ENCODE measurements at regions not wholly inside any gene's neighbourhood (a gene's known extent, or its start where the extent isn't known, plus 50 kb on each side); places are given as distances from the start of the nearest gene placed in this dataset.

DNA sequence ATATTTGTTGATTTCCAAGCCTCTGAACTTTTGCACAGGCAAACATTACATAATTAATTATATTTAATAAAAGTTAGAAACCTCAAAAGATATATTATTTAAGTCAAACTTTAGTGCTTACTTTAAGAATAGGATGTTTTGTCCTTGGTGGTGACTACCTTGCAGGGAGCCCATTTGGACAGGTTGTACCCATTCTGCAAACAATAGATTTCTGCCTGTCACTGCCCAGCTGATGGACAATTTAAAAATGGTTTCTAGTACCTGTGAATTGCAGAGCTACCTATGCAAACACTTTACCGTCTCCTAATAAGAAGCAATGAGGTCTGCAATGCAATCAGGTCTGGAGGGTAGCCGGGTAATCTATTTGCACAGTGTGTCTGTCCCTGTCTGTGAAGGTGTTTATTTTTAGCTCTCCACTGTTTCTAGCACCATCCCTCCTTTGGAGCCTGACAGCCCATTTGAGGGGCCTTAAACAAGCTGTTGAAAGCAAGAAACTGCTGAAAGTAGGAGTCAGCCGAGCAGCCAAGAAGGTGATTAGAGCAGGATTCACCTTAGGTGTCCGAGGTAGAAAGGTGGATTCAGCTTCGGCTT lies 556.2 kb upstream of the CFAP20DC start:
- no peak for DNase-seq (ENCODE audit: extremely low spot score)
- ChIA-PET CTCF (interaction anchor here (0.5 kb wide), 1 partner anchor 411 kb away, joined by 3 read pairs; no protein-coding TSS in a partner anchor), POLR2A (no interaction called here)
- TF ChIP-seq SP1 (IDR thresholded peaks at IDR 0.05) (no peak), ELF4 (IDR thresholded peaks at IDR 0.05) (no peak), FOXA1 (IDR thresholded peaks at IDR 0.05) (no peak), TARDBP (IDR thresholded peaks at IDR 0.05) (no peak), ARNT (IDR thresholded peaks at IDR 0.05) (no peak), CTBP1 (IDR thresholded peaks at IDR 0.05; ENCODE audit: borderline replicate concordance) (no peak), NFRKB (IDR thresholded peaks at IDR 0.05) (no peak), FOXM1 (IDR thresholded peaks at IDR 0.05; ENCODE audit: borderline replicate concordance) (no peak), HDGF (IDR thresholded peaks at IDR 0.05; ENCODE audit: borderline replicate concordance) (no peak), LEF1 (IDR thresholded peaks at IDR 0.05; ENCODE audit: borderline replicate concordance) (no peak), FOXK2 (IDR thresholded peaks at IDR 0.05) (no peak), BHLHE40 (IDR thresholded peaks at IDR 0.05; ENCODE audit: borderline replicate concordance) (no peak), ZNF384 (IDR thresholded peaks at IDR 0.05) (no peak), SUZ12 (IDR thresholded peaks at IDR 0.05) (no peak), L3MBTL2 (conservative IDR thresholded peaks at IDR 0.05) (no peak)
- TF ChIP-seq, protein P1, sequence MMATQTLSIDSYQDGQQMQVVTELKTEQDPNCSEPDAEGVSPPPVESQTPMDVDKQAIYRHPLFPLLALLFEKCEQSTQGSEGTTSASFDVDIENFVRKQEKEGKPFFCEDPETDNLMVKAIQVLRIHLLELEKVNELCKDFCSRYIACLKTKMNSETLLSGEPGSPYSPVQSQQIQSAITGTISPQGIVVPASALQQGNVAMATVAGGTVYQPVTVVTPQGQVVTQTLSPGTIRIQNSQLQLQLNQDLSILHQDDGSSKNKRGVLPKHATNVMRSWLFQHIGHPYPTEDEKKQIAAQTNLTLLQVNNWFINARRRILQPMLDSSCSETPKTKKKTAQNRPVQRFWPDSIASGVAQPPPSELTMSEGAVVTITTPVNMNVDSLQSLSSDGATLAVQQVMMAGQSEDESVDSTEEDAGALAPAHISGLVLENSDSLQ (IDR thresholded peaks at IDR 0.05) = no peak

DNA sequence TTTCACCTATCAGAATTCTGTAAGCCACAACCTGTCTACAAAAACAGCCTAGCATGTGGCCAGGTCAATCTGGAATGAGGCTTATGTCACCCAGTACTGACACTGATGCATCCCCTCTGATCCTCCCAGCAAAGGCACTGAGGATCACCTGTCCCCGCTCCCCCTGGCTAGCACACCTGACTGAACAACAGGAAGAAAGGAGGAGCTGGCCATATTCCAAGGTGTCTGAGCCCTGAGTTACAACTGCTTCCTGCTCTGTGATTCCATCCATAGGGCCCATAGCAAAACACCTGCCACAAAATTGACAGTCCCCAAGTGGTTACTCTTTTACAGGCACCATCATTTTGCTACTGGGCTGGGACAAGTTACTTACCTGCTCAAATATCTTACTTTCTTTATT lies 555.5 kb upstream of the CFAP20DC start:
- TF ChIP-seq FOXM1 (IDR thresholded peaks at IDR 0.05; ENCODE audit: borderline replicate concordance) = no peak
- DNase-seq (ENCODE audit: extremely low spot score) = no peak
- ChIA-PET CTCF (no interaction called here), POLR2A (no interaction called here)

DNA sequence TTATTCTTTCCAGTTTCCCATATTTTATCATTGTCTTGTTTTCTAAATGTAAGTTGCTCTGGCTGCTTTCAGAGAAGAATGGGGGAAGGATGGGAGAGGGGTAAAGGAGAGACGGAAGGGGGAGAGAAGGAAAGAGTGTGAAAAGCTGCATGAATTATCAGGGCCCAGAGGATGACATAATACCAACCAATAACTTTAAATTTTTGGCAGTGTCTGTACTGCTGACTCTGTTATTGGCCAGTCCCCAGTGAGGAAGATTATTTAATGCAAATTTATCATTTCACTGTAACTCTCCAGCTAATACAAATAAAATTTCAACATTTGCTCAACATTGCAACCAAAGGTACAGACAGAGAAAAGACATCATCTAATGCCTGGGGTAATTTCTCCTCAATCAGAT lies 551.7 kb upstream of the CFAP20DC start:
- ChIA-PET CTCF (no interaction called here), POLR2A (no interaction called here)
- DNase-seq (ENCODE audit: extremely low spot score) = no peak
- TF ChIP-seq FOXK2 (IDR thresholded peaks at IDR 0.05) (no peak), SP1 (IDR thresholded peaks at IDR 0.05) (no peak), LEF1 (IDR thresholded peaks at IDR 0.05; ENCODE audit: borderline replicate concordance) (no peak)

DNA sequence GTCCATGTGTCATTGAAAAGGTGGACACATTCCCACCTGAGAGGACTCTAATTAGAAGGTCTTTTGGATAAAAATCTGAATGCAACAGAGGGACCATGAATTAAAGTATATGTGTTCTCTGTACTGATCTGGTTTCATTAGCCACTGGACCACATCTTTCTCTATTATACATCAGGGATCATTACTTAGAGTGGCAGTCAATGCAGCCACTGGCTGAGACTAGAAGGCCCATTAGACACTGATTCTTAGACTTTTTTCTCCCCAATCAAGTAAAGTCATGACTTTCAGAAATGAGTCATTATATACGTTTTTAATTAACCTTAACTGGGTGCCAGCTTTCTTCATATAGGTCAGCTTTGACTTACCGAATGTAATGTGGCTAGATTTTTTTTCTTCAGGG lies 550.8 kb upstream of the CFAP20DC start:
- ChIA-PET CTCF (interaction anchor here (0.6 kb wide), 1 partner anchor 37 kb away, joined by 4 read pairs; no protein-coding TSS in a partner anchor), POLR2A (no interaction called here)
- TF ChIP-seq ELF4 (IDR thresholded peaks at IDR 0.05) (no peak), SUZ12 (IDR thresholded peaks at IDR 0.05) (no peak), NFRKB (IDR thresholded peaks at IDR 0.05) (no peak), SP1 (IDR thresholded peaks at IDR 0.05) (no peak), FOXA1 (IDR thresholded peaks at IDR 0.05) (no peak), L3MBTL2 (conservative IDR thresholded peaks at IDR 0.05) (no peak), CTBP1 (IDR thresholded peaks at IDR 0.05; ENCODE audit: borderline replicate concordance) (no peak), BHLHE40 (IDR thresholded peaks at IDR 0.05; ENCODE audit: borderline replicate concordance) (no peak), FOXK2 (IDR thresholded peaks at IDR 0.05) (no peak), ARNT (IDR thresholded peaks at IDR 0.05) (no peak), HDGF (IDR thresholded peaks at IDR 0.05; ENCODE audit: borderline replicate concordance) (no peak), LEF1 (IDR thresholded peaks at IDR 0.05; ENCODE audit: borderline replicate concordance) (no peak)
- TF ChIP-seq, protein P1 (IDR thresholded peaks at IDR 0.05) = no peak
- DNase-seq (ENCODE audit: extremely low spot score) = no peak

DNA sequence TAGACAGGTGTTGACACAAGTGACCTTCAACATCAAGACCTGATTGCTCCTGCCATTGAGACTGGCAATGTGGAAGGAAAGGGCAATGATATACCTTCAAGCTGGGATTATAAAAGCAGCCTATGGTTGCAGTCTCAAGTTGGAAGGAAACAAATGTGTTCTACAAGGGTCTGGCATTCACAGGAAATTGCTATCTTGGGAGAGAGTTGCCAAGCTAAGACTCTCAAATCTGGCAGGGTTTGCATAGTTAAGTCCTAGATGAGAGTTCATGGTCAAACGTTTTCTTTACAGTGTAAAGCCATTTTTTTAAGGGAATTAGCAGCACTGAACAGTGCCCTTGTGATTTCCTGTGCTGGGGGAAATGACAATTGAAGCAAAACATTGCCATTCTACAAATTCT lies 546.9 kb upstream of the CFAP20DC start:
- POLR2A ChIA-PET = no interaction called here
- CTCF ChIA-PET = no interaction called here
- no peak for DNase-seq (ENCODE audit: extremely low spot score)
- TF ChIP-seq SP1 (IDR thresholded peaks at IDR 0.05) (no peak), FOXK2 (IDR thresholded peaks at IDR 0.05) (no peak), TARDBP (IDR thresholded peaks at IDR 0.05) (no peak), ZNF384 (IDR thresholded peaks at IDR 0.05) (no peak), ARNT (IDR thresholded peaks at IDR 0.05) (no peak), NFRKB (IDR thresholded peaks at IDR 0.05) (no peak), BHLHE40 (IDR thresholded peaks at IDR 0.05; ENCODE audit: borderline replicate concordance) (no peak), SUZ12 (IDR thresholded peaks at IDR 0.05) (no peak)

GRCh38 chr3:59595830-59596229 lies 546.0 kb upstream of the CFAP20DC start:
- no peak for DNase-seq (ENCODE audit: extremely low spot score)
- ChIA-PET POLR2A (no interaction called here), CTCF (no interaction called here)
- TF ChIP-seq LEF1 (IDR thresholded peaks at IDR 0.05; ENCODE audit: borderline replicate concordance) (no peak), ARNT (IDR thresholded peaks at IDR 0.05) (no peak), SUZ12 (IDR thresholded peaks at IDR 0.05) (no peak), FOXK2 (IDR thresholded peaks at IDR 0.05) (no peak), L3MBTL2 (conservative IDR thresholded peaks at IDR 0.05) (no peak), ELF4 (IDR thresholded peaks at IDR 0.05) (no peak), BHLHE40 (IDR thresholded peaks at IDR 0.05; ENCODE audit: borderline replicate concordance) (no peak), CTBP1 (IDR thresholded peaks at IDR 0.05; ENCODE audit: borderline replicate concordance) (no peak), FOXA1 (IDR thresholded peaks at IDR 0.05) (no peak)

GRCh38 chr3:59593380-59593779 lies 543.6 kb upstream of the CFAP20DC start:
- CTCF ChIA-PET = no interaction called here
- TF ChIP-seq ELF4 (IDR thresholded peaks at IDR 0.05) (no peak), L3MBTL2 (conservative IDR thresholded peaks at IDR 0.05) (no peak), FOXK2 (IDR thresholded peaks at IDR 0.05) (no peak), ZNF384 (IDR thresholded peaks at IDR 0.05) (no peak), NFRKB (IDR thresholded peaks at IDR 0.05) (no peak), LEF1 (IDR thresholded peaks at IDR 0.05; ENCODE audit: borderline replicate concordance) (no peak), HDGF (IDR thresholded peaks at IDR 0.05; ENCODE audit: borderline replicate concordance) (no peak), SUZ12 (IDR thresholded peaks at IDR 0.05) (no peak), BHLHE40 (IDR thresholded peaks at IDR 0.05; ENCODE audit: borderline replicate concordance) (no peak), CTBP1 (IDR thresholded peaks at IDR 0.05; ENCODE audit: borderline replicate concordance) (no peak), FOXA1 (IDR thresholded peaks at IDR 0.05) (no peak), SP1 (IDR thresholded peaks at IDR 0.05) (no peak), TARDBP (IDR thresholded peaks at IDR 0.05) (no peak), FOXM1 (IDR thresholded peaks at IDR 0.05; ENCODE audit: borderline replicate concordance) (no peak), ARNT (IDR thresholded peaks at IDR 0.05) (no peak)
- TF ChIP-seq, protein P1 (IDR thresholded peaks at IDR 0.05) = no peak
- no peak for DNase-seq (ENCODE audit: extremely low spot score)
- POLR2A ChIA-PET = no interaction called here
